C1 segment of cervical spinal cord (tissue), 14 donors: ENCODE measurements at regions not wholly inside any gene's neighbourhood (a gene's known extent, or its start where the extent isn't known, plus 50 kb on each side); places are given as distances from the start of the nearest gene placed in this dataset.

Source experiments
- DNase-seq, 14 donors: peaks; one replicate each; lab custom pipeline; 2025; lab: John Stamatoyannopoulos, UW

- DNase-seq = no peak
Measured at GRCh38 chr18:78619854-78620253, 359.8 kb upstream of the SALL3 start.

DNA sequence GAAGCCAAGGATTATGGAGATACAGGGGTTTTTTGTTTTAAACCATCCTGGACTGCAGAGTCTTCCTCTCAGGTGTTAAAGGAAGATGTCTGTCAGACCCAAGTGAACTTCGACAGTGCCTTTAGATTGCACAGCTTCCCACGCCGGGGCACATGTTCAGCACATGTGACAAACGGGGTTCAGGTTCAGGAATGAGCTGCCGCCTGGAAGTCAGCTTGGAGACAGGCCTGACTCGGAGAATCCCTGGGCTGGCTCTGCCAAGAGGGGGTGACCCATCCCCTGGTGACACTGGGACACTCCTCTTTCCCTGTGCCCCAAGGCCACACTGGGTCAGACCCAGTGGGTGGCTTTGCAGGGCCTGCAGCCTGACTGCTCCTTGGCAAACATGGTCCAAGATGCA is 359.3 kb upstream of the SALL3 start:
- DNase-seq = no peak

DNA sequence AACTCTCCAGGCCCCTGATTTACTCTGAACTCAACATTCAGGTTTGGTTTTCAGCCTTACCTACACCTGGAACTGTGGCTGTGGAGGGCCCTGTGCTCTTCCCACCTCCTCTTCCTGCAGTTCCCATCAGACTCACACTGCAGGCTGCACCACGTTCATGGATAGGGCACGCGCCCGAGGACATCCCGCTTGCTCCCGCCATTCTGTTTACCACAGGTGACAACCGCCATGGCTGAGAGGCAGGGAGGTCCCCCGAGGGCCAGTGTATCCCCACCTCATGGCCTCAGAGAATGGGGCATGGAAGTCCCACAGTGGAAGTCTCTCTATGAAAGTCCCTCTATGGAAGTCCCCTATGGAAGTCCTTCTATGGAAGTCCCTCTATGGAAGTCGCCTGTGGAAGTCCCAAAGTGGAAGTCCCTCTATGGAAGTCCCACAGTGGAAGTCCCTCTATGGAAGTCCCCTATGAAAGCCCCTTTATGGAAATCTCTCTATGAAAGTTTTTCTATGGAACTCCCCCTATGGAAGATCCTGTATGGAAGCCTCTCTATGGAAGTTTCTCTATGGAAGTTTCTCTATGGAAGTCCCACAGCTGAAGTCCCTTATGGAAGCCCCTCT is 358.4 kb upstream of the SALL3 start:
- no peak for DNase-seq

DNA sequence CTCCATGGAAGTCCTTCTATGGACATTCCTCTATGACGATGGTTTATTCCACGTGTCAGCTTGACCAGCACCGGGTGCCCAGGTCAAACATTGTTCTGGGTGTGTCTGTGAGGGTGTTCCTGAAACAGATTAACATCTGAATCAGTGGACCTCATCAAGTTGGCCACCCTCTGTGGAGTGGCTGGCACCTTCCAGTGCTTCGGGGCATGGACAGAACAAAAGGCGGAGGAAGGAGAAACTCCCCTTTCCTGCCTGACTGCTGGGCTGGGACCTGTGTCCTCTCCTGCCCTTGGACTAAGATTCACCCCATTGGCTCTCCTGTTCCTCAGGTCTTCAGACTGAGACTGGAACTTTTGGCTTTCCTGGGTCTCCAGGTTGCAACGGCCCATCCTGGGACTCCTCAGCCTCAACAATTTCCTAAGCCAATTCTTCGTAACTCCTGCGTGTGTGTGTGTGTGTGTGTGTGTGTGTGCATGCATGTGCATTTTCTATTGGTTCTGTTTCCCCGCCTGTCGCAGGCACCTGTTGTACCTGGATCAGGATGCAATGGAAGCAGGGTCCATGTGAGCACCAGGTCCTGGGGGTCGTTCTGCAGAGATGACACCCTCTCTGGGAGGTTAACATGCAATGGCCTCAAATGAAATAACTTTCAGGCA is 357.2 kb upstream of the SALL3 start:
- DNase-seq = no peak

GRCh38 chr18:78622907-78623541 is 356.6 kb upstream of the SALL3 start:
- no peak for DNase-seq

GRCh38 chr18:78624646-78625279 is 354.9 kb upstream of the SALL3 start:
- no peak for DNase-seq

DNA sequence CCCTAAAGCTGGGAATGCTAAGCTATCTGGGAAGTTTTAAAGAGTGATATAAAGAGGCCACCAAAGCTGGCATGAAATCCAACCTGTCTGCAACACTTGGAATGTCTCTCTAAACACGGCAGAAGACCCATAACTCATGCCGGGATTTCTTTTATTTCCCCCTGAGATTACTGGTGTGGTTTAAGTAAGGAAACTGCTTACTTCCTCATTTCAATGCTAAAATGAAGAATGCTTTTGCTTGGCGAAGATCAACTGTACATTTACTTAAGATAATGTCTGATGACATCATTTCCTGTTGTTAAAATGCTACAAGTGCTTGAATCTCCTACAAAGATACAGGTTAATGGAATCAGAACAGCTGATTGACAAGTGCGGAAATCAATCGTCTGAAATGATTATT is 353.8 kb upstream of the SALL3 start:
- no peak for DNase-seq

DNA sequence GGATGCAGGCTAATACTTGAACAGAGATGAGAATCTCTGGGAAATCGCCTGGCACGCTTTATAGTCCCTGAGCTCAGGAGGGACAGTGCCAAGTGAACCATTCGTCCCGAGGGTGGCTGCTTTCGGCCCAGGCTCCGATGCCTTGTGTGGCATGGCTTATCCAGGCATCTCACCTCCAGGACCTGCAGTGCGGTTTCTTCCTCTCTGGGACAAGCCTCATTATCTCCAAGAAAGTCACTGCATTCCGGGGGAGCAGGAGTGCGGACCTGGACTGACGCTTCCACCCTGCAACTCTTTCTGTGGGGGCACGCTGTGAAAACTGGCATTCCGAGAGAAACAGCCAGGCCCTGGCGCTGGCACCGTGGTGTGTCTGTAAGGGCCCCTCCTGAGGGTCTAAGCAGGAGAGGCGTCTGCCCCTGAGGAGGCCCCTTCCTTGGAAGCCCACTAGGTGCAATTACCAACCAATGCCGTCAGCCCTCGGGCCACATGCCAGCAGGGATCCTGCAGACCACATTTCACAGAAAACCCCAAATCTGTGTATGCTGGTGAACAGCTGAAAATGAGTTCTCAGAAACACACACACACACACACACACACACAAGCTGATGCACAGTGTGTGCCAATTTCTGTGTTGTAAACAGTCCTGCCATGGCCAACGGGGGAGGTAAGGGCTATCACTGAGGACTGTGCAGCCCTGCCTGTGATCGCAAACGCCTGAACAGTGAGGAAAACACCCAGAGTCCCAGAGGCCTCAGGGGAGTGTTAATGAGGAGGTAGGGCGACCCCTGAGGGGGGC is 351.9 kb upstream of the SALL3 start:
- DNase-seq = no peak

GRCh38 chr18:78629426-78629825 is 350.2 kb upstream of the SALL3 start:
- no peak for DNase-seq

GRCh38 chr18:78630356-78630755 is 349.3 kb upstream of the SALL3 start:
- DNase-seq = no peak

DNA sequence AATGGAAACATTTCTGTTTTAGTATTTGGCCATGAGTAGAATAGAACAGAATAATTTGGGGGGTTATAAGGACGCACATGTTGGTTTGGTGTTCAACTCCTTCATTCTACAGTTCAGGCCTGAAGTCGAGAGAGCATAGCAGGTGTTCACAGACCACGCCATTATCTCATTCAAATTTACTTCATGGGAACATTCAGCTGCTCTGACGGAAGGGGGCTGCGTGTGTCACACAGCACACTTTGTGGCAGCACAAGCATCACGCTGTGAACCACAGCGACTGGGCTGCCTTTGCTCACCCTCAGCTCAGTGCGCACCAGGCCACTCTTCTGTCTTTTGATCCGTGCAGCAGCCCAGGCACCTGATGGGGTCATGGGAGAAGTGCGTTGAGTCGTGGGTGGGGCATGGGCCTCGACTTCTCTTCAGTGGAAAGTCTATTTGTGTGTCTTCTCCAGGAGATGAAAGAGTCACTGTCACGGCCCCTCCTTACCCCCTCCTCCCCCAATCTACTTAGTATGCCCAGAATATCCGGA is 348.6 kb upstream of the SALL3 start:
- no peak for DNase-seq

DNA sequence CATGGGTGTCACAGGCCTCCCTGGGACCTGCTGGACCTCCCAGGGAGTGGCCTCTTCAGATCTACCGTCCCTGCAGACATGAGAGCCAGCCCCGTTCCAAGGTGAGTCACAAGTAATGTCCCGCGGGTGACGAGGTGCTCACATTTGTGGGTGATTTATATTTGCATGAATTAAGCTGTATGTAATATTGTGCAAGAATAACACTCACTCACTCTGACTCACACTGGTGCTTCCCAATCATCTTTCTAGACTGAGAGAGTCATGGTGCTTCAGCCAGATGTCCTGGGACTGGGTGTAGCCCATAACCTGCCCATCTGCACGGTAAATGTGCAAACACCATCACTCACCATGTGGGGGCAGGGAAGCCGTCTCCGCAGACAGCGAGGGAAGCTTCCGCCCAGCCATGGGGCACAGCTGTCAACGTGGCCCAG is 347.5 kb upstream of the SALL3 start:
- no peak for DNase-seq

GRCh38 chr18:78634061-78634696 is 345.4 kb upstream of the SALL3 start:
- DNase-seq = no peak

- DNase-seq = no peak
Measured at GRCh38 chr18:78635093-78635800, 344.4 kb upstream of the SALL3 start.

- DNase-seq = no peak
Measured at GRCh38 chr18:78636260-78636659, 343.4 kb upstream of the SALL3 start.

GRCh38 chr18:78637442-78638402 is 341.9 kb upstream of the SALL3 start:
- DNase-seq = no peak

- DNase-seq = no peak
Measured at GRCh38 chr18:78639006-78639950, 340.3 kb upstream of the SALL3 start.
